HepG2 (cell line): ENCODE measurements at regions not wholly inside any gene's neighbourhood (a gene's known extent, or its start where the extent isn't known, plus 50 kb on each side); places are given as distances from the start of the nearest gene placed in this dataset.

Source experiments
- ATAC-seq: fragments of 200-7000 bp; cut with Tn5 transposase; 3 replicates; pipeline ENCODE4 v1.9.1; 2020; ENCODE audit warnings: mild to moderate bottlenecking, moderate library complexity
- BruUV-seq: library from RNA; stranded (reverse); fragments of 400-500 nt; replicated peaks from 2 replicates; lab custom pipeline; 2021; lab: Mats Ljungman, UMichigan
- CTCF ChIA-PET: fragments of 300-600 bp; formaldehyde crosslinking; extraction: SDS; loops from one replicate; lab custom pipeline; 2021; ENCODE audit warnings: low total read pairs, inconsistent platforms, low intra/inter-chr PET ratio; lab: Yijun Ruan, JAX
- POLR2A ChIA-PET: fragments of 350-600 bp; sonication (Branson Sonifier 250); formaldehyde crosslinking; loops from one replicate; lab custom pipeline; 2020; ENCODE audit warnings: antibody characterized with exemption, inconsistent platforms; lab: Yijun Ruan, JAX
- DNase-seq: peaks from one replicate; pipeline ENCODE4 v3.0.0-alpha.2; 2015; ENCODE audit warnings: low spot score
- FAIRE-seq: peaks from 3 replicates; lab custom pipeline; 2011; peaks lifted over from hg19 to GRCh38; lab: Jason Lieb, UNC
- H2AFZ ChIP-seq: one replicate; pipeline ENCODE4 v1.6.1; 2011; ENCODE audit warnings: low read length, inconsistent platforms
- H3K27ac ChIP-seq: fragments of 300-600 bp; 3 replicates; pipeline ENCODE4 v1.8.0; 2011; ENCODE audit warnings: mixed run types, mild to moderate bottlenecking, mixed read lengths, low read length, inconsistent platforms; ENCODE audit not compliant: insufficient read depth; ENCODE audit errors: extremely low read length
- H3K27me3 ChIP-seq, 2 experiments: fragments of 200-600 bp in 1 of 2; 2 replicates in 1 of 2; 3 replicates in 1 of 2; pipeline versions ENCODE4 v1.6.0 to v1.8.0; 2011; ENCODE audit warnings: low read length in 2 of 2, mild to moderate bottlenecking in 2 of 2, moderate library complexity in 2 of 2, inconsistent platforms in 1 of 2; ENCODE audit not compliant: insufficient read depth in 2 of 2, control insufficient read depth in 1 of 2
- H3K36me3 ChIP-seq, 2 experiments: fragments of 200-600 bp in 1 of 2; replicated peaks in 1 of 2; 2 replicates in 1 of 2; 3 replicates in 1 of 2; pipeline versions ENCODE4 v1.5.1 to v1.8.0; 2011; ENCODE audit warnings: low read length in 2 of 2, inconsistent platforms in 1 of 2; ENCODE audit not compliant: insufficient read depth in 2 of 2, control insufficient read depth in 1 of 2
- H3K4me1 ChIP-seq: 2 replicates; pipeline ENCODE4 v1.5.1; 2012; ENCODE audit warnings: low read length, inconsistent platforms; ENCODE audit not compliant: insufficient read depth
- H3K4me2 ChIP-seq: 2 replicates; pipeline ENCODE4 v1.6.0; 2011; ENCODE audit warnings: low read depth, low read length, inconsistent platforms
- H3K4me3 ChIP-seq, 3 experiments: fragments of 200-600 bp in 1 of 3; sonication (generic), shearing (Covaris generic) in 1 of 3; replicated peaks in 1 of 3; 2 replicates each; pipeline ENCODE4 v1.5.1; 2011 to 2016; ENCODE audit warnings: low read length in 3 of 3, inconsistent platforms in 2 of 3, low read depth in 2 of 3, mild to moderate bottlenecking in 2 of 3, control low read depth in 1 of 3, mixed read lengths in 1 of 3; ENCODE audit not compliant: insufficient read depth in 1 of 3
- H3K79me2 ChIP-seq: one replicate; pipeline ENCODE4 v1.6.1; 2011; ENCODE audit warnings: low read length, inconsistent platforms; ENCODE audit not compliant: insufficient read depth
- H3K9ac ChIP-seq: 2 replicates; pipeline ENCODE4 v1.6.0; 2011; ENCODE audit warnings: mild to moderate bottlenecking, low read depth, low read length, inconsistent platforms; ENCODE audit not compliant: insufficient read depth
- H3K9me3 ChIP-seq: 2 replicates; pipeline ENCODE4 v1.5.1; 2012; ENCODE audit warnings: mild to moderate bottlenecking, low read length
- H4K20me1 ChIP-seq: 2 replicates; pipeline ENCODE4 v1.6.0; 2011; ENCODE audit warnings: inconsistent platforms, mild to moderate bottlenecking, low read length, moderate library complexity; ENCODE audit not compliant: insufficient read depth
- BHLHE40 ChIP-seq: IDR thresholded peaks from 2 replicates; pipeline ENCODE4 v1.6.1; 2011; ENCODE audit warnings: low read length, improper control_type of control experiment
- ELF1 ChIP-seq: sonication (generic); formaldehyde crosslinking; IDR thresholded peaks from 2 replicates; pipeline ENCODE4 v1.4.0; 2020; ENCODE audit warnings: missing genetic modification reagents
- ERF ChIP-seq: IDR thresholded peaks from 2 replicates; pipeline ENCODE4 v1.6.1; 2018; ENCODE audit warnings: missing biosample characterization, missing genetic modification reagents
- ESRRA ChIP-seq: sonication (generic); formaldehyde crosslinking; IDR thresholded peaks from 2 replicates; pipeline ENCODE4 v1.5.1; 2020; ENCODE audit warnings: mild to moderate bottlenecking, low read depth, missing genetic modification reagents
- HOXA7 ChIP-seq: sonication (generic); formaldehyde crosslinking; IDR thresholded peaks from 2 replicates; pipeline ENCODE4 v1.8.1; 2022; ENCODE audit warnings: mild to moderate bottlenecking, missing genetic modification reagents, moderate library complexity
- KDM3A ChIP-seq: IDR thresholded peaks from 2 replicates; pipeline ENCODE4 v1.6.1; 2018; ENCODE audit warnings: low read depth, missing compliant biosample characterization
- KLF16 ChIP-seq, 2 experiments: sonication (generic) in 1 of 2; formaldehyde crosslinking in 1 of 2; IDR thresholded peaks; 2 replicates each; pipeline versions ENCODE4 v1.6.1 to v1.8.0; 2016 to 2023; ENCODE audit warnings: missing genetic modification reagents in 2 of 2, missing compliant biosample characterization in 1 of 2
- MNT ChIP-seq: fragments of 450-650 bp; IDR thresholded peaks from 2 replicates; pipeline ENCODE4 v1.6.1; 2016
- NFE2L1 ChIP-seq: sonication (generic); formaldehyde crosslinking; IDR thresholded peaks from 2 replicates; pipeline ENCODE4 v1.4.0; 2020; ENCODE audit warnings: missing genetic modification reagents, mild to moderate bottlenecking, borderline replicate concordance
- NPAS2 ChIP-seq: sonication (generic); formaldehyde crosslinking; IDR thresholded peaks from 2 replicates; pipeline ENCODE4 v1.8.0; 2022; ENCODE audit warnings: mild to moderate bottlenecking, missing genetic modification reagents, borderline replicate concordance
- PHB2 ChIP-seq: fragments of 450-650 bp; IDR thresholded peaks from 2 replicates; pipeline ENCODE4 v1.6.1; 2018; ENCODE audit not compliant: partially characterized antibody
- TAF15 ChIP-seq: fragments of 200-400 bp; formaldehyde crosslinking; IDR thresholded peaks from one replicate; pipeline ENCODE4 v1.6.1; 2018; ENCODE audit warnings: mild to moderate bottlenecking, low read depth, low read length; ENCODE audit not compliant: poor library complexity, severe bottlenecking
- U2AF2 ChIP-seq: fragments of 200-400 bp; formaldehyde crosslinking; IDR thresholded peaks from 2 replicates; pipeline ENCODE4 v1.6.1; 2017; ENCODE audit warnings: low read depth, mild to moderate bottlenecking, low read length
- ZFY ChIP-seq: sonication (generic); formaldehyde crosslinking; IDR thresholded peaks from 2 replicates; pipeline ENCODE4 v1.4.0; 2020; ENCODE audit warnings: missing genetic modification reagents
- ZKSCAN1 ChIP-seq: fragments of 150-350 bp; IDR thresholded peaks from 2 replicates; pipeline ENCODE4 v1.6.1; 2014; ENCODE audit warnings: low read length
- ZNF251 ChIP-seq: sonication (generic); formaldehyde crosslinking; IDR thresholded peaks from 2 replicates; pipeline ENCODE4 v1.9.0; 2021; ENCODE audit warnings: mild to moderate bottlenecking, missing genetic modification reagents
- ZNF282 ChIP-seq: fragments of 450-650 bp; IDR thresholded peaks from 2 replicates; pipeline ENCODE4 v1.6.1; 2018; ENCODE audit not compliant: partially characterized antibody
- ZNF549 ChIP-seq: sonication (generic); formaldehyde crosslinking; IDR thresholded peaks from 2 replicates; pipeline ENCODE4 v1.5.0; 2020; ENCODE audit warnings: missing genetic modification reagents
- WGBS: methylation state at CpG from one replicate; pipeline ENCODE4 v1.1.6; 2017; ENCODE audit warnings: low lambda C conversion rate; 5-methylcytosine and 5-hydroxymethylcytosine counted together
- in situ Hi-C: cut with HindIII; loops from 2 replicates; pipeline ENCODE4 v1.10.0; 2017; ENCODE audit warnings: low pct_unique_long_range_greater_than_20kb; ENCODE audit not compliant: extremely low pct_ligation_motif_present
- intact Hi-C: fragments of 100-400 bp; cut with micrococcal nuclease; formaldehyde crosslinking; loops from one replicate; pipeline ENCODE4 v1.10.0; 2022; ENCODE audit not compliant: unreplicated experiment

- no peak for TF ChIP-seq NPAS2
- TF ChIP-seq MNT: 0 out of 2 replicates have a peak, but pooled peaks have one; percentile 13
- ChIA-PET CTCF (no interaction called here), POLR2A (no interaction called here)
- Histone ChIP-seq H3K9ac (no peak overlapping the region), H3K27me3 (no peaks in the 10 kb centered on the region; a peak in 1 of 5 replicates), H3K27ac (no peak overlapping the region), H3K79me2 (no peaks in the 10 kb centered on the region), H3K9me3 (no peaks in the 10 kb centered on the region), H4K20me1 (no peaks in the 10 kb centered on the region), H3K4me3 (no peak overlapping the region), H3K4me1 (no peaks in the 10 kb centered on the region), H3K36me3 (no peaks in the 10 kb centered on the region), H3K4me2 (no peak overlapping the region), H2AFZ (no peak overlapping the region)
- no TSS peak for BruUV-seq
- WGBS: 50% methylated on average over 2 of the region's 2 CpGs
- in situ Hi-C loops: no loop called here
- FAIRE-seq (no peak), ATAC-seq (no peak), DNase-seq (no peak)
- intact Hi-C loops: no loop called here
Measured at GRCh38 chr12:78407722-78408121, 456.9 kb upstream of the SYT1 start.

- Histone ChIP-seq H3K9ac (no peak overlapping the region), H3K36me3 (no peaks in the 10 kb centered on the region)
Measured at GRCh38 chr12:78414071-78414470, 450.5 kb upstream of the SYT1 start.

More at GRCh38 chr12:78414071-78414470, 450.5 kb upstream of the SYT1 start:
- no TSS peak for BruUV-seq
- FAIRE-seq: no peak
- TF ChIP-seq KDM3A: no peak
- no peak for TF ChIP-seq ERF
- TF ChIP-seq BHLHE40: no peak
- TF ChIP-seq NFE2L1 (CRISPR knock-in tag): no peak
- no peak for TF ChIP-seq ZKSCAN1
- no peak for TF ChIP-seq TAF15
- TF ChIP-seq U2AF2: no peak
- TF ChIP-seq MNT: no peak
- no peak for TF ChIP-seq ESRRA
- no peak for TF ChIP-seq ELF1
- no peak for TF ChIP-seq ZNF251 (CRISPR knock-in tag)
- no peak for TF ChIP-seq PHB2
- TF ChIP-seq ZNF282: no peak
- no peak for TF ChIP-seq ZFY (CRISPR knock-in tag)
- TF ChIP-seq KLF16 (CRISPR knock-in tag; IDR thresholded peaks at IDR 0.05): no peak
- no peak for TF ChIP-seq HOXA7 (CRISPR knock-in tag)
- TF ChIP-seq ZNF549 (CRISPR knock-in tag): no peak
- Histone ChIP-seq H3K4me3 (no peak overlapping the region), H3K79me2 (no peaks in the 10 kb centered on the region), H3K27me3 (no peaks in the 10 kb centered on the region), H3K9me3 (no peaks in the 10 kb centered on the region), H2AFZ (no peak overlapping the region), H4K20me1 (no peaks in the 10 kb centered on the region), H3K4me1 (no peaks in the 10 kb centered on the region), H3K4me2 (no peak overlapping the region), H3K27ac (no peak overlapping the region)
- CTCF ChIA-PET: no interaction called here
- in situ Hi-C loops (no loop called here), intact Hi-C loops (no loop called here)
- POLR2A ChIA-PET: no interaction called here
- DNase-seq: no peak
- 3% methylated on average over 1 of the region's 1 CpG for whole genome bisulfite sequencing
- no peak for ATAC-seq
